Fibroblast of peridontal ligament (primary cell): ENCODE measurements at regions not wholly inside any gene's neighbourhood (a gene's known extent, or its start where the extent isn't known, plus 50 kb on each side); places are given as distances from the start of the nearest gene placed in this dataset.
"Not testable (repeated sequence)": the region's sequence is repeated elsewhere in the genome, so short reads cannot be mapped to it uniquely, and the experiment has no call there.

Experiments used
- DNase-seq: peaks from one replicate; pipeline ENCODE4 v3.0.0-alpha.2; 2010; ENCODE audit errors: extremely low read depth

GRCh38 chr1:38670544-38671122 is 188.9 kb downstream of the RRAGC start:
- DNase-seq: no peak

GRCh38 chr1:38667626-38668025 is 191.9 kb downstream of the RRAGC start:
- DNase-seq: no peak

GRCh38 chr1:38662126-38662525 is 197.4 kb downstream of the RRAGC start:
- no peak for DNase-seq

GRCh38 chr1:38658883-38659282 is 200.7 kb downstream of the RRAGC start:
- no peak for DNase-seq

GRCh38 chr1:38657873-38658272 is 201.7 kb downstream of the RRAGC start:
- no peak for DNase-seq

- peak; percentile 0 for DNase-seq
Measured at GRCh38 chr1:38657207-38657840, 202.2 kb downstream of the RRAGC start.

GRCh38 chr1:38656726-38657125 is 202.8 kb downstream of the RRAGC start:
- DNase-seq: no peak

- DNase-seq: no peak
Measured at GRCh38 chr1:38652217-38652616, 207.4 kb downstream of the RRAGC start.

- no peak for DNase-seq
Measured at GRCh38 chr1:38651669-38652068, 207.9 kb downstream of the RRAGC start.

GRCh38 chr1:38648417-38648816 is 211.2 kb downstream of the RRAGC start:
- DNase-seq: no peak

GRCh38 chr1:38647341-38647740 is 212.2 kb downstream of the RRAGC start:
- not testable (repeated sequence) for DNase-seq

GRCh38 chr1:38644092-38644491 is 215.5 kb downstream of the RRAGC start:
- DNase-seq: no peak

GRCh38 chr1:38641661-38642060 is 217.9 kb downstream of the RRAGC start:
- no peak for DNase-seq

GRCh38 chr1:38640371-38640770 is 219.2 kb downstream of the RRAGC start:
- DNase-seq: no peak

- DNase-seq: no peak
Measured at GRCh38 chr1:38628241-38628640, 231.3 kb downstream of the RRAGC start.

GRCh38 chr1:38625939-38626338 is 233.6 kb downstream of the RRAGC start:
- no peak for DNase-seq

GRCh38 chr1:38624336-38625039 is 235.1 kb downstream of the RRAGC start:
- no peak for DNase-seq

GRCh38 chr1:38623529-38623928 is 236.0 kb downstream of the RRAGC start:
- no peak for DNase-seq

GRCh38 chr1:38622197-38622596 is 237.4 kb downstream of the RRAGC start:
- DNase-seq: no peak

- DNase-seq: no peak
Measured at GRCh38 chr1:38616846-38617245, 242.7 kb downstream of the RRAGC start.

- no peak for DNase-seq
Measured at GRCh38 chr1:38615680-38616079, 243.9 kb downstream of the RRAGC start.

- no peak for DNase-seq
Measured at GRCh38 chr1:38614861-38615260, 244.7 kb downstream of the RRAGC start.

- DNase-seq: no peak
Measured at GRCh38 chr1:38613996-38614395, 245.6 kb downstream of the RRAGC start.
